Vagina (tissue), 2 donors: ENCODE measurements at regions not wholly inside any gene's neighbourhood (a gene's known extent, or its start where the extent isn't known, plus 50 kb on each side); places are given as distances from the start of the nearest gene placed in this dataset.

ENCODE experiments used
- DNase-seq, 2 donors: peaks; one replicate each; pipeline ENCODE4 v3.0.0-alpha.2; 2017; ENCODE audit errors: extremely low spot score in 2 of 2
- H3K27ac ChIP-seq: fragments of 200-600 bp; sonication (generic); one replicate; pipeline ENCODE4 v1.5.1; 2019
- H3K27me3 ChIP-seq: fragments of 200-600 bp; sonication (generic); one replicate; pipeline ENCODE4 v1.5.1; 2019
- H3K36me3 ChIP-seq, 2 donors: fragments of 200-600 bp; sonication (generic); one replicate each; pipeline ENCODE4 v1.5.1; 2017 to 2019
- H3K4me1 ChIP-seq: fragments of 200-600 bp; sonication (generic); one replicate; pipeline ENCODE4 v1.5.1; 2019
- H3K4me3 ChIP-seq, 2 donors: fragments of 200-600 bp; sonication (generic); 1 replicate in 1 of 2; 2 replicates in 1 of 2; pipeline ENCODE4 v1.5.1; 2016 to 2019
- H3K9me3 ChIP-seq: fragments of 200-600 bp; sonication (generic); one replicate; pipeline ENCODE4 v1.5.1; 2019
- CTCF ChIP-seq, 3 experiments: fragments of 450-650 bp in 2 of 3; fragments of 200-600 bp in 1 of 3; sonication (generic) in 1 of 3; IDR thresholded peaks; one replicate each; pipeline ENCODE4 v1.5.1; 2017 to 2019; ENCODE audit warnings: antibody characterized with exemption in 3 of 3, mild to moderate bottlenecking in 2 of 3, moderate library complexity in 2 of 3
- POLR2A ChIP-seq, 2 donors: fragments of 450-650 bp; IDR thresholded peaks; one replicate each; pipeline ENCODE4 v1.6.1; 2017; ENCODE audit warnings: antibody characterized with exemption in 2 of 2, mild to moderate bottlenecking in 2 of 2, moderate library complexity in 2 of 2
- POLR2AphosphoS5 ChIP-seq, 2 donors: sonication (generic); formaldehyde crosslinking; IDR thresholded peaks; one replicate each; pipeline ENCODE4 v1.9.0; 2017; ENCODE audit warnings: antibody characterized with exemption in 2 of 2, mild to moderate bottlenecking in 2 of 2, low read depth in 1 of 2; ENCODE audit not compliant: insufficient read depth in 1 of 2
- intact Hi-C: fragments of 100-400 bp; cut with DNase I; formaldehyde crosslinking; loops from one replicate; pipeline ENCODE4 v1.15.1; 2023

- TF ChIP-seq POLR2AphosphoS5 (IDR thresholded peaks at IDR 0.05; ENCODE audit: insufficient read depth in 1 of 2, low read depth in 1 of 2) = no peak
- TF ChIP-seq POLR2A (IDR thresholded peaks at IDR 0.05) = no peak
- TF ChIP-seq CTCF (IDR thresholded peaks at IDR 0.05) = no peak
- H3K36me3 ChIP-seq = no peaks in the 10 kb centered on the region
- H3K4me3 ChIP-seq = no peak overlapping the region
- H3K4me1 ChIP-seq = peaks cover 4% of the 10 kb centered on the region
- no peak for DNase-seq
- H3K27ac ChIP-seq = no peak overlapping the region
- intact Hi-C loops = no loop called here
- no peaks in the 10 kb centered on the region for H3K9me3 ChIP-seq
- no peaks in the 10 kb centered on the region for H3K27me3 ChIP-seq
Observed at GRCh38 chr6:146895101-146895771, 296.5 kb downstream of the ADGB start.

GRCh38 chr6:146895772-146896061, 296.9 kb downstream of the ADGB start:
- no peaks in the 10 kb centered on the region for H3K27me3 ChIP-seq
- DNase-seq = no peak

GRCh38 chr6:146896062-146896813, 297.5 kb downstream of the ADGB start:
- H3K4me1 ChIP-seq = peaks cover 4% of the 10 kb centered on the region
- intact Hi-C loops = no loop called here
- no peak overlapping the region for H3K4me3 ChIP-seq
- H3K36me3 ChIP-seq = no peaks in the 10 kb centered on the region
- DNase-seq = no peak
- no peaks in the 10 kb centered on the region for H3K9me3 ChIP-seq
- no peak for TF ChIP-seq POLR2AphosphoS5 (IDR thresholded peaks at IDR 0.05; ENCODE audit: insufficient read depth in 1 of 2, low read depth in 1 of 2)
- TF ChIP-seq POLR2A (IDR thresholded peaks at IDR 0.05) = no peak
- no peak for TF ChIP-seq CTCF (IDR thresholded peaks at IDR 0.05)
- H3K27me3 ChIP-seq = no peaks in the 10 kb centered on the region
- no peak overlapping the region for H3K27ac ChIP-seq

More at GRCh38 chr6:146895772-146896061, 296.9 kb downstream of the ADGB start:
- Histone ChIP-seq H3K4me1 (peaks cover 4% of the 10 kb centered on the region), H3K9me3 (no peaks in the 10 kb centered on the region), H3K36me3 (no peaks in the 10 kb centered on the region), H3K27ac (no peak overlapping the region), H3K4me3 (no peak overlapping the region)
- intact Hi-C loops = no loop called here
- TF ChIP-seq CTCF (IDR thresholded peaks at IDR 0.05) (no peak), POLR2AphosphoS5 (IDR thresholded peaks at IDR 0.05; ENCODE audit: insufficient read depth in 1 of 2, low read depth in 1 of 2) (no peak), POLR2A (IDR thresholded peaks at IDR 0.05) (no peak)

GRCh38 chr6:146896960-146897701, 298.4 kb downstream of the ADGB start:
- H3K4me3 ChIP-seq = no peak overlapping the region
- DNase-seq = no peak
- H3K9me3 ChIP-seq = no peaks in the 10 kb centered on the region
- H3K36me3 ChIP-seq = no peaks in the 10 kb centered on the region
- no peak overlapping the region for H3K27ac ChIP-seq
- peaks cover 4% of the 10 kb centered on the region for H3K4me1 ChIP-seq
- H3K27me3 ChIP-seq = no peaks in the 10 kb centered on the region
- intact Hi-C loops = no loop called here
- no peak for TF ChIP-seq POLR2AphosphoS5 (IDR thresholded peaks at IDR 0.05; ENCODE audit: insufficient read depth in 1 of 2, low read depth in 1 of 2)
- no peak for TF ChIP-seq POLR2A (IDR thresholded peaks at IDR 0.05)
- no peak for TF ChIP-seq CTCF (IDR thresholded peaks at IDR 0.05)
